HepG2 (cell line): ENCODE measurements at regions not wholly inside any gene's neighbourhood (a gene's known extent, or its start where the extent isn't known, plus 50 kb on each side); places are given as distances from the start of the nearest gene placed in this dataset.

Experiments
- ATF6 ChIP-seq: sonication (generic); formaldehyde crosslinking; conservative IDR thresholded peaks from 2 replicates; pipeline ENCODE4 v1.4.0; 2020; ENCODE audit warnings: missing genetic modification reagents
- MXI1 ChIP-seq: IDR thresholded peaks from 3 replicates; pipeline ENCODE4 v1.6.1; 2012; ENCODE audit warnings: low read depth, low read length, inconsistent platforms, borderline replicate concordance
- RXRB ChIP-seq: IDR thresholded peaks from 2 replicates; pipeline ENCODE4 v1.6.1; 2016; ENCODE audit warnings: borderline replicate concordance, missing genetic modification reagents, missing compliant biosample characterization
- SP4 ChIP-seq: sonication (generic); formaldehyde crosslinking; IDR thresholded peaks from 2 replicates; pipeline ENCODE4 v1.8.1; 2023; ENCODE audit warnings: mild to moderate bottlenecking, missing genetic modification reagents
- TFAP4 ChIP-seq: sonication (generic); IDR thresholded peaks from 2 replicates; pipeline ENCODE4 v1.6.1; 2016; ENCODE audit warnings: low read depth, borderline replicate concordance
- ZFX ChIP-seq: sonication (generic); formaldehyde crosslinking; IDR thresholded peaks from 2 replicates; pipeline ENCODE4 v1.4.0; 2020; ENCODE audit warnings: mild to moderate bottlenecking, low read depth, missing genetic modification reagents, moderate library complexity
- ZNF646 ChIP-seq: sonication (generic); formaldehyde crosslinking; IDR thresholded peaks from 2 replicates; pipeline ENCODE4 v1.9.0; 2021; ENCODE audit warnings: mild to moderate bottlenecking, missing genetic modification reagents
- ZNF850 ChIP-seq: sonication (generic); formaldehyde crosslinking; conservative IDR thresholded peaks from 2 replicates; pipeline ENCODE4 v1.9.0; 2021; ENCODE audit warnings: mild to moderate bottlenecking, missing genetic modification reagents

- TF ChIP-seq ZNF646 (no peak), TFAP4 (no peak), ZNF850 (CRISPR knock-in tag) (no peak), MXI1 (no peak), ZFX (no peak), ATF6 (CRISPR knock-in tag) (no peak), SP4 (CRISPR knock-in tag) (no peak), RXRB (CRISPR knock-in tag) (no peak)
These were observed 163.7 kb downstream of the ESM1 start (continued) for GRCh38 chr5:54821445-54822323.
